WI38 (cell line): ENCODE measurements at regions not wholly inside any gene's neighbourhood (a gene's known extent, or its start where the extent isn't known, plus 50 kb on each side); places are given as distances from the start of the nearest gene placed in this dataset.
"Not testable (repeated sequence)": the region's sequence is repeated elsewhere in the genome, so short reads cannot be mapped to it uniquely, and the experiment has no call there.

ENCODE experiments used
- H3K4me3 ChIP-seq: 2 replicates; pipeline ENCODE4 v1.5.1; 2011; ENCODE audit warnings: low read depth, mild to moderate bottlenecking, control low read depth, low read length
- TF ChIP-seq, protein P1 (sequence below): IDR thresholded peaks from 2 replicates; pipeline ENCODE4 v1.5.1; 2012; ENCODE audit warnings: low read depth, mild to moderate bottlenecking, control low read depth, low read length

DNA sequence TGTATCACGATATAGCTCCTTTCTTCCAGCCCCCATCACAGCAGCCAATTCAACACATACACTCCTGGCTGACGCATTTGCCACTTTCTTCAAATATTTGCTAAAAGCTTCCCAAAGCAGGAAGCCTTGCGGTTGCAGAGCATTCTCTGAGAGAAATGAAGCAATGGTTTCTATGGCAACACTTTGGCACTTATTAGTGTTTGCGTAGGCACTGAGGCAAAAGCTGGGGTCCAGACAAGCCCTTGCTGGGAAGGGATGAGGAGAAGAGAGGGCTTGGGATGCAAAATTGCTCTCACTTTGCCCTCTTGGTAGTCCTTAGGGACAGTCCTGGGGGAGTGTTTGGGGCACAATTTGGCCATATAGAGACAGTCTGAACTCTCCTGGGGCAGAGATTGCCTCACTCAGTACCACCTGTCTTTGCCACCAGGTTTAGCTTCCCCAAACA is 55.0 kb upstream of the PAK3 start:
- H3K4me3 ChIP-seq: no peak overlapping the region
- TF ChIP-seq, protein P1, sequence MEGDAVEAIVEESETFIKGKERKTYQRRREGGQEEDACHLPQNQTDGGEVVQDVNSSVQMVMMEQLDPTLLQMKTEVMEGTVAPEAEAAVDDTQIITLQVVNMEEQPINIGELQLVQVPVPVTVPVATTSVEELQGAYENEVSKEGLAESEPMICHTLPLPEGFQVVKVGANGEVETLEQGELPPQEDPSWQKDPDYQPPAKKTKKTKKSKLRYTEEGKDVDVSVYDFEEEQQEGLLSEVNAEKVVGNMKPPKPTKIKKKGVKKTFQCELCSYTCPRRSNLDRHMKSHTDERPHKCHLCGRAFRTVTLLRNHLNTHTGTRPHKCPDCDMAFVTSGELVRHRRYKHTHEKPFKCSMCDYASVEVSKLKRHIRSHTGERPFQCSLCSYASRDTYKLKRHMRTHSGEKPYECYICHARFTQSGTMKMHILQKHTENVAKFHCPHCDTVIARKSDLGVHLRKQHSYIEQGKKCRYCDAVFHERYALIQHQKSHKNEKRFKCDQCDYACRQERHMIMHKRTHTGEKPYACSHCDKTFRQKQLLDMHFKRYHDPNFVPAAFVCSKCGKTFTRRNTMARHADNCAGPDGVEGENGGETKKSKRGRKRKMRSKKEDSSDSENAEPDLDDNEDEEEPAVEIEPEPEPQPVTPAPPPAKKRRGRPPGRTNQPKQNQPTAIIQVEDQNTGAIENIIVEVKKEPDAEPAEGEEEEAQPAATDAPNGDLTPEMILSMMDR: no peak

DNA sequence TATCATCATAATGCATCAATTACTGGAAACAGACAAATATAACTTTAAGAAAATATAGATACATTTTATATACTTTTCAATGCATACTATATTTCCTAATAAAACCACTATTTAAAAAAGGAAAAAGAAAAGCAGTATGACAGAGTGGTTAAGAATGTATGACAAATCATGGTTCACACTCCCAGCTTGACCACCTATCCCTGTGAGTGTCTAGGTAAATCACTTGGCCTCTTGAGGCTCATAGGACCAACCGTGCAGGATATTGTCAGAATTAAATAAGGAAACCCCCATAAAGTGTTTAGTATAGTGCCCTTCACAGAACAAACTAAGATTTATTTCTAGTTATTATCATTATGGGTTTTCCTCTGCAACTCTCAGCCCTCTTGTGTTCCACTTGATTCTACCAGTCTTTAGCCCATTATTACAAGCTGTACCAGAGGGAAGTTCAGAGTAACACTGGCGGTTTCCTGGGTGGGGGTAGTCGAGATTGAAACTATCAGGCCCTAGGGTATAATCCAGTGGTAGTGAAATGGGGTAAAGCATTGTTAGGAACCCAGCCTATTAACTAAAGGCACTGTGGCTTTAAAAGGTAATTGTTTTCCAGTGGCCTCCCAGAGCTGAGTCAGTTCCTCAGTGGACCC is 55.5 kb upstream of the PAK3 start:
- TF ChIP-seq, protein P1: no peak
- no peak overlapping the region for H3K4me3 ChIP-seq

DNA sequence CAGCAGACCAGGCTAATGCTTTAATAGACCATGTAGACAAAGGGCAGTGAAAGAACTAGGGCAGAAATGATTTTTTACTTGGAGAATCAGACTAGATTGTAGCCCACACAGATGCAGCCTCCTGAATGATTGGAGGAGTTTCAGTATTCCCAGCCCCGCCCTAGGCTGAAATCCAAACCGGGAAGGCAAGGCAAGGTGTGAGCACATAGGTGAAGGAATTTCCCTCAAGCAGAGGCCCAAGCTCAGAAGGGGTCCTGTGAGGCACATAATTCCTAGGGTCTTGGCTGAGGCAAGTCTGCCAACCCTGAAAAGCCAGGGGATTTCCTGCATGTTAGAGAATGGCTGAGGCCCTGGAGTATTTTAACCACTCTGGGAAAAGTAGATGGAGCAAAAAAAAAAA is 56.4 kb upstream of the PAK3 start:
- TF ChIP-seq, protein P1: no peak
- no peak overlapping the region for H3K4me3 ChIP-seq

DNA sequence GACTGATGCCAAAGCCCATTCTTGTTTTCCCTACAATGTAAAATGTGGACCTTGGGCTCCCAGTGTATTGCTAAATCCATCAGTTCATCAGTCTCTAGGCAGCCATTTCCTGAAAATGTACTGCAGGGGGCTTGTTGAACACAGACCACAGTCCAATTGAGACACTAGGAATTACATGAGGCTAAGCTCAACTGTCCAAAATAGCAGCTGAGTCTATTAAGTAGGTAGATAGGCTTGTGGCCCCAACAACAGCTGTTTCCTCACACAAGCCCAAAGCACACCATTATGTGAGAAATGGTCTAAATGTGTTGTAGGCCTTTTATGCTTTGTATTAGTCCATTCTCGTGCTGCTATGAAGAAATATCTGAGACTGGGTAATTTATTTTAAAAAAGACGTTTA is 60.0 kb upstream of the PAK3 start:
- TF ChIP-seq, protein P1: no peak
- no peak overlapping the region for H3K4me3 ChIP-seq

DNA sequence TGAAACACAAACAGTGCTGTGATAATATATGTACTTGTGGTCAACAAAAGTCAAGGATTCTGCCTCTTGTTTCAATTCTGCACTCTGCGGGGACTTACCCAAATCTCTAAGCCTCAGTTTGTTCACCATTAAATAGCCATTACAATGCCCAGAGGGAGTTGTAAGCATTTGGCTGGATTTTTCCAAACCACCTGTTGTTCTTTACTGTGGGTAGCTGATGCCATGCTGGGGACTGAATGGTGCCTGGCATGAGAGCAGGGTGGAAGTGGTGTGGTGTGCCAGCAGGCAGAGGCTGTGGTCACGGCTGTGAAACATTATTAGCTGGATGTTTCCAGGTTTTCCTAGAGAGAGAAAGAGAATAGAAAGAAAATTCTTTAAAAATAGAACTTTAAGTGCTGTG is 60.7 kb upstream of the PAK3 start:
- TF ChIP-seq, protein P1: no peak
- no peak overlapping the region for H3K4me3 ChIP-seq

DNA sequence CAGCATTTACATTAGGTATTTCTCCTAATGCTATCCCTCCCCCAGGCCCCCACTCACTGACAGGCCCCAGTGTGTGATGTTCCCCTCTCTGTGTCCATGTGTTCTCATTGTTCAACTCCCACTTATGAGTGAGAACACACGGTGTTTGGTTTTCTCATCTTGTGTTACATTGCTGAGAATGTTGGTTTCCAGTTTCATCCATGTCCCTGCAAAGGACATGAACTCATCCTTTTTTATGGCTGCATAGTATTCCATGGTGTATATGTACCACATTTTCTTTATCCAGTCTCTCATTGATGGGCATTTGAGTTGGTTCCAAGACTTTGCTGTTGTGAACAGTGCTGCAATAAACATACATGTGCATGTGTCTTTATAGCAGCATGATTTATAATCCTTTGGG is 73.0 kb upstream of the PAK3 start:
- not testable (repeated sequence) for H3K4me3 ChIP-seq

DNA sequence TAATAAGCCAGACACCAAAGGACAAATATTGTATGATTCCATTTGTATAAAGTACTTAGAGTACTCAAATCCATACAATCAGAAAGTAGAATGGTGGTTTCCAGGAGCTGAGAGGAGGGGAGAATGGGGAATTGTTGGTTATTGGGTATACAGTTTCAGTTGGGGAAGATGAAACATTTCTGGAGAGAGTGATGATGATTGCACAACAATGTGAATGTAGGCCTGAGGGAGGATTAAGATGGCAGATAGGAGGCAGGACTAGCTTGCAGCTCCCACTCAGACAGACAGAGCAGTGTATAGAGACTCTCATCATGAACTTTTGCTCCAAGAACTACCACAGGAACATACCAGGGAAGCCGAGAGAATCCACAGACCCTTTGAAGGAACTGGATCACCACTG is 75.7 kb upstream of the PAK3 start:
- TF ChIP-seq, protein P1: no peak
- H3K4me3 ChIP-seq: no peak overlapping the region

DNA sequence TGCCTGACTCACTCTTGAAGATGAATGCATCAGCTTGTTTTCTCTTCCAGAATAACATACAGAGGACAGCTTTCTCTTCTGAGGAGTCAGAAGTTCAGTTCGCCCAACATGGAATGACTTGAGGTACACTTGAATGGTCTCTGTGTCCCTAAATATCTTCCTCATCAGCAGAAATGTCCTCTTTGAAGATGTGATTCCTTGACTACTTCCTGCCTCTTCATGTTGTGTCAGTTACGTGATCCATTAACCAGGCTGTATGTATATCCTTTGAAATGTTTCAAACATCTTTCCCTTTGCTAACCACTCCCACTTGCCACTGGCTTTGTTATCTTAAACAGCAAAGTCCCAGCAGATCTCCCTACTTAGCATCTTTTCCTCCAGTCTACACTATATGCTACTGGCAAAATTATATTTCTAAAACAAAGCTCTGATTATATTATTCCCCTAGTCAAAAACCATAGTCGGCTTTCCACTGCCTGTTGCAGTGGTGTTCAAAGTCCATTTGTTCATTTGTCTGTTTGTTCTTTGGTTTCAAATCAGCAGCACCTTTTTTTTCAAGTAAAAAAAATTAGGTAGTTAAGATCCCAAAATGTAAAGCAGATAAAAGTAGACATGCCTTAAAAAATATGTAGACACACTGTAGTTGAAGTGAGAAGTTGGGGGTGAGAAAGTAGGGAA is 82.1 kb upstream of the PAK3 start:
- H3K4me3 ChIP-seq: no peak overlapping the region
- TF ChIP-seq, protein P1: no peak
